PC-3 (cell line): ENCODE measurements at regions not wholly inside any gene's neighbourhood (a gene's known extent, or its start where the extent isn't known, plus 50 kb on each side); places are given as distances from the start of the nearest gene placed in this dataset.

Source experiments
- ATAC-seq: fragments of 200-7000 bp; cut with Tn5 transposase; 2 replicates; pipeline ENCODE4 v1.9.1; 2020; ENCODE audit warnings: mild to moderate bottlenecking, moderate library complexity
- BruUV-seq: library from RNA; stranded (reverse); fragments of 400-500 nt; replicated peaks from 2 replicates; lab custom pipeline; 2021; lab: Mats Ljungman, UMichigan
- CTCF ChIA-PET: fragments of 300-600 bp; sonication (Branson Sonifier 250); formaldehyde crosslinking; loops from one replicate; lab custom pipeline; 2022; ENCODE audit warnings: antibody characterized with exemption; lab: Charles Lee
- POLR2A ChIA-PET: fragments of 300-600 bp; sonication (Branson Sonifier 250); formaldehyde crosslinking; loops from one replicate; lab custom pipeline; 2022; ENCODE audit warnings: antibody characterized with exemption; ENCODE audit not compliant: unreplicated experiment; lab: Charles Lee
- DNase-seq: peaks from one replicate; pipeline ENCODE4 v3.0.0-alpha.2; 2015
- H2AFZ ChIP-seq: fragments of 300-600 bp; sonication (generic); 2 replicates; pipeline ENCODE4 v1.6.0; 2016; ENCODE audit warnings: antibody characterized with exemption, low read length
- H3F3A ChIP-seq: fragments of 300-600 bp; sonication (generic); one replicate; pipeline ENCODE4 v1.6.0; 2017; ENCODE audit warnings: antibody characterized with exemption, low read length, control low read depth, mild to moderate bottlenecking; ENCODE audit not compliant: unreplicated experiment
- H3K27ac ChIP-seq: fragments of 300-600 bp; sonication (generic); 2 replicates; pipeline ENCODE4 v1.5.1; 2016; ENCODE audit warnings: mild to moderate bottlenecking, low read length
- H3K27me3 ChIP-seq: fragments of 300-600 bp; sonication (generic); 2 replicates; pipeline ENCODE4 v1.6.1; 2016; ENCODE audit warnings: low read length, mixed read lengths
- H3K36me3 ChIP-seq: fragments of 300-600 bp; sonication (generic); 2 replicates; pipeline ENCODE4 v1.6.1; 2016; ENCODE audit warnings: low read depth, mixed run types, low read length, mixed read lengths
- H3K4me1 ChIP-seq: fragments of 300-600 bp; sonication (generic); 2 replicates; pipeline ENCODE4 v1.5.1; 2016; ENCODE audit warnings: low read length; ENCODE audit not compliant: insufficient read depth
- H3K4me2 ChIP-seq: fragments of 300-600 bp; sonication (generic); 2 replicates; pipeline ENCODE4 v1.6.0; 2016; ENCODE audit warnings: low read length
- H3K4me3 ChIP-seq: fragments of 300-600 bp; sonication (generic); 2 replicates; pipeline ENCODE4 v1.5.1; 2016; ENCODE audit warnings: mild to moderate bottlenecking, low read length, mixed read lengths
- H3K79me2 ChIP-seq: fragments of 300-600 bp; sonication (generic); 2 replicates; pipeline ENCODE4 v1.6.1; 2017; ENCODE audit warnings: low read length, mixed read lengths
- H3K9ac ChIP-seq: fragments of 300-600 bp; sonication (generic); 2 replicates; pipeline ENCODE4 v1.6.0; 2016; ENCODE audit warnings: mild to moderate bottlenecking, low read length
- H3K9me2 ChIP-seq: fragments of 300-600 bp; sonication (generic); replicated peaks from 2 replicates; pipeline ENCODE4 v1.6.1; 2016; ENCODE audit warnings: mixed run types, low read length, mixed read lengths
- H3K9me3 ChIP-seq: fragments of 300-600 bp; sonication (generic); 2 replicates; pipeline ENCODE4 v1.6.1; 2016; ENCODE audit warnings: low read length, mixed read lengths
- H4K20me1 ChIP-seq: fragments of 300-600 bp; sonication (generic); 2 replicates; pipeline ENCODE4 v1.6.1; 2016; ENCODE audit warnings: low read length, mixed read lengths
- CTCF ChIP-seq: fragments of 300-600 bp; sonication (generic); conservative IDR thresholded peaks from 2 replicates; pipeline ENCODE4 v1.5.1; 2017; ENCODE audit warnings: antibody characterized with exemption, low read depth, mild to moderate bottlenecking, low read length
- EZH2 ChIP-seq: fragments of 300-600 bp; sonication (generic); IDR thresholded peaks from one replicate; pipeline ENCODE4 v1.6.1; 2017; ENCODE audit warnings: antibody characterized with exemption, mild to moderate bottlenecking, low read length; ENCODE audit not compliant: unreplicated experiment
- EZH2phosphoT487 ChIP-seq: fragments of 300-600 bp; sonication (generic); IDR thresholded peaks from 2 replicates; pipeline ENCODE4 v1.6.1; 2018; ENCODE audit warnings: mild to moderate bottlenecking, antibody characterized with exemption, low read length, borderline replicate concordance
- intact Hi-C: fragments of 100-400 bp; cut with micrococcal nuclease; formaldehyde crosslinking; loops from 2 replicates; pipeline ENCODE4 v1.9.0; 2023

- H3K27ac ChIP-seq, result no peak overlapping the region
- no peaks in the 10 kb centered on the region for H3K27me3 ChIP-seq
- H3F3A ChIP-seq, result no peaks in the 10 kb centered on the region
- ATAC-seq (no peak), DNase-seq (no peak)
- no TSS peak for BruUV-seq
- ChIA-PET CTCF (no interaction called here), POLR2A (no interaction called here)
- no peaks in the 10 kb centered on the region for H4K20me1 ChIP-seq
- no peaks in the 10 kb centered on the region for H3K36me3 ChIP-seq
- H3K9me3 ChIP-seq, result 0 out of 2 replicates have a peak, but pooled peaks cover 1% of the 10 kb centered on the region
- no peak overlapping the region for H2AFZ ChIP-seq
- H3K9me2 ChIP-seq, result no peaks in the 10 kb centered on the region
- intact Hi-C loops, result no loop called here
- H3K79me2 ChIP-seq, result no peaks in the 10 kb centered on the region
- no peak overlapping the region for H3K4me2 ChIP-seq
- H3K4me3 ChIP-seq, result no peak overlapping the region
- TF ChIP-seq EZH2phosphoT487, result no peak
- TF ChIP-seq CTCF, result no peak
- TF ChIP-seq EZH2, result no peak
- H3K9ac ChIP-seq, result no peak overlapping the region
- no peaks in the 10 kb centered on the region for H3K4me1 ChIP-seq
Observed at GRCh38 chr18:66264130-66264529, 339.8 kb downstream of the CDH19 start.

- TF ChIP-seq EZH2phosphoT487, result no peak
- no peak for TF ChIP-seq CTCF
- no peak for TF ChIP-seq EZH2
- ATAC-seq, result no peak
- no peaks in the 10 kb centered on the region for H4K20me1 ChIP-seq
- H3F3A ChIP-seq, result no peaks in the 10 kb centered on the region
- no peak overlapping the region for H3K4me2 ChIP-seq
- no peak overlapping the region for H2AFZ ChIP-seq
- no peaks in the 10 kb centered on the region for H3K36me3 ChIP-seq
- H3K4me1 ChIP-seq, result no peaks in the 10 kb centered on the region
- no peak for DNase-seq
- H3K9ac ChIP-seq, result no peak overlapping the region
- H3K4me3 ChIP-seq, result no peak overlapping the region
- no peaks in the 10 kb centered on the region for H3K27me3 ChIP-seq
- intact Hi-C loops, result no loop called here
- H3K79me2 ChIP-seq, result no peaks in the 10 kb centered on the region
- H3K27ac ChIP-seq, result no peak overlapping the region
- ChIA-PET POLR2A (no interaction called here), CTCF (no interaction called here)
- H3K9me2 ChIP-seq, result no peaks in the 10 kb centered on the region
- no peaks in the 10 kb centered on the region for H3K9me3 ChIP-seq
- no TSS peak for BruUV-seq
Observed at GRCh38 chr18:66254121-66254520, 349.8 kb downstream of the CDH19 start.

DNA sequence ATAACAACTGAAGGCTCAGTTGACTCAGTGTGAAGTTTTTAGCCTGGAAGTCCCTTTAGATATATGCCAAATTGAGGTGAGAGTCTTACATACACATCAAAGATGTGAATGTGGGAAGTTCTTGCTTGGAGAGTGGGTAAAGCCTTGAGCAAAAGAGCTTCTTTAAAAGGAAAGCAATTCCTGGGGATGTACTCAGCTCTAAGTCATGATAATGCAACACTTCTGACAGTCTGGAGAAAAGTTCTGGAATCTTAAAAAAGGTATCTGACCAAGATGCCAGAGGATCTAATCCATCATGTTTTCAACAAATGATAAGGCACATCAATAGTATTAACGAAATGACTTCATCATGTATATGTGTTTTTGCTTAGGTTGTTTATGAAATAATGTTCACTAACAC, 351.2 kb downstream of the CDH19 start:
- no peak overlapping the region for H3K9ac ChIP-seq
- H3K27ac ChIP-seq, result no peak overlapping the region
- no TSS peak for BruUV-seq
- intact Hi-C loops, result no loop called here
- H3K4me1 ChIP-seq, result no peaks in the 10 kb centered on the region
- no peaks in the 10 kb centered on the region for H3K27me3 ChIP-seq
- H3K36me3 ChIP-seq, result no peaks in the 10 kb centered on the region
- no peak overlapping the region for H3K4me3 ChIP-seq
- H3K4me2 ChIP-seq, result no peak overlapping the region
- ATAC-seq, result no peak
- DNase-seq, result no peak
- H4K20me1 ChIP-seq, result no peaks in the 10 kb centered on the region
- no peaks in the 10 kb centered on the region for H3K9me2 ChIP-seq
- no peaks in the 10 kb centered on the region for H3K9me3 ChIP-seq
- no peaks in the 10 kb centered on the region for H3K79me2 ChIP-seq
- no peak for TF ChIP-seq EZH2phosphoT487
- TF ChIP-seq CTCF, result no peak
- no peak for TF ChIP-seq EZH2
- H2AFZ ChIP-seq, result no peak overlapping the region
- POLR2A ChIA-PET, result no interaction called here
- H3F3A ChIP-seq, result no peaks in the 10 kb centered on the region
- CTCF ChIA-PET, result interaction anchor here (0.7 kb wide), 1 partner anchor 65 kb away, joined by 3 read pairs; no protein-coding TSS in a partner anchor
